ENCODE measurements at regions not wholly inside any gene's neighbourhood (a gene's known extent, or its start where the extent isn't known, plus 50 kb on each side); places are given as distances from the start of the nearest gene placed in this dataset.
"Not testable (repeated sequence)": the region's sequence is repeated elsewhere in the genome, so short reads cannot be mapped to it uniquely, and the experiment has no call there.

GRCh38 chr20:29831508-29831907 lies 1426.0 kb upstream of the DEFB115 start:
- TF ChIP-seq CTCF, POLR2A (IDR thresholded peaks at IDR 0.05): not testable (repeated sequence)
